HG03196 (cell line): ENCODE measurements at regions not wholly inside any gene's neighbourhood (a gene's known extent, or its start where the extent isn't known, plus 50 kb on each side); places are given as distances from the start of the nearest gene placed in this dataset.
"Not testable (repeated sequence)": the region's sequence is repeated elsewhere in the genome, so short reads cannot be mapped to it uniquely, and the experiment has no call there.

Experiments
- ATAC-seq: cut with Tn5 transposase; IDR thresholded peaks from one replicate; pipeline ENCODE4 v1.9.1; 2021; ENCODE audit not compliant: unreplicated experiment

DNA sequence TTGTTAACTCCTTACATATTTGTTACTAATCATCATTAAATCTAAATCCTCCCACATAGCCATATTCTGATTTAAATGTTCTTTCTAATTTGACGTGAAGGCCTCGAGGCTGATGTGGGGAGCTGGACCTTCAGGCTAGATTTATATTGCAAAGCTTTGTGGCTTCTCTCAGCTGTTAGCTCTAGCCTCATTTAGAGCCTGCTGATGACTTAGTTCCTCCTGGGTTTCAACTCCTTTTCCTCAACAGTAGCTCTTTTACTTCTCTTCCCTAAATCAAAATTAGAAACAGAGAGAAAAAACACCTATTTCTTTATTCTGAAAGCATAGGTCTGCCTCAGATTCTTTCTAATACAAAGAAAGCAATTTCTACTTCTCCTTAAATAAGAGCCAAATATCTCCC lies 477.5 kb upstream of the CCDC196 start:
- no peak for ATAC-seq

DNA sequence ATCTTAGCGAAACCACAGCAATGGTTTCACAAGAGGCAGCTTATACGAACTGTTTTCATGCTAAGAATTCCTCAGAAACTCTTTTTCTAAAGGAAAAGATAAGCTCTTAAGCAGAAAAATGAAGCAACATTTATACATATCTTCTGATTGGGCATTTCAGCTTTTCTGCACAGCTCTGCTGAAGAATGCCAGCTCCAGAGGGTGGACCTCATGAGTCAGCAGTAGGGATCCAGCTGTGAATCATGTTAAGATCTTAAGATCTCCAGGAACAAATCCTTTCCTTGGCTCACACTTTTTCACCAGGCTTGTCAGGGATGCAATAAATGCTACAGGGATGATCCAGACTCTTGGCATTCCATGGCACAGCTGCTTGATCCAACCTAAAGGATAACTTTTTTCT lies 477.1 kb upstream of the CCDC196 start:
- ATAC-seq, result no peak

DNA sequence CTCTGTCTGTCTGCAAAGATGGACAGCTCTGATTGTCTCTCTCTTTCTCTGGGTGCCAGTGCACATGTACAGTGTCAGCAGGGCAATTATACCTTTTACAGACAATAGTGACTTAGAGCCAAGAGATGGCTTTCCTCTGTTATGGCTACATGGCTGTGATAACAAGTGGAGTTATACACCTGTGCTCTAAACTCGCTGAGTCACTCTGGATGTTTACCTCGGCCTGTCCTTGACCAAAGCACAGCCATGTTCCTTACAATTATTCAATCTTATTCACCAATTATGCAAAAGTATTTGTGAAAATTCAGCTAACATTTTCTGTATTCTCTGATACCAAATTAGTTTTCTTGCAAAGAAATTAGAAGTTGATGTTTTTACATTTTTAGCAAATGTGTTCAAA lies 475.5 kb upstream of the CCDC196 start:
- no peak for ATAC-seq

- no peak for ATAC-seq
These were observed 474.3 kb upstream of the CCDC196 start for GRCh38 chr14:66011855-66012254.

DNA sequence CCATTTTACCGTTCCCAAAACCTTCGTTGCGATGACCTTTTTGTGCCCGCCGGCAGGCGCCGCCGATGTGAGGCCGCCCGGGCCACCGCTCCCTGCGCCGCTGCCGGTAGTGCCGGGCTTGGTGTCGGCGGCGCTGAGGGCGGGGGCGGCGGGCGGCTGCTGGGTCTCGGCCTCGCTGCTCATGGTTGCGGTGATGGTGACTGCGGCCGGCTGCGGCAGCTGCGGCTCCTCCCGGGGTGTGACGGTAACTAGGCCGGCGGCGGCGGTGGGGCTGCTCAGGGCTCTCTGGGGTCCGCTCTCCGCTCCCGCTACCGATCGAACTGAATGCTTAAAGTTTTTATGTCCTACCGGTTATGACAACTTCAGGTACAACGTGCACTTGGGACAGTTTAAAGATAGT lies 472.6 kb upstream of the CCDC196 start:
- not testable (repeated sequence) for ATAC-seq

GRCh38 chr14:66015071-66015780 lies 470.9 kb upstream of the CCDC196 start:
- ATAC-seq, result no peak

- no peak for ATAC-seq
These were observed 468.2 kb upstream of the CCDC196 start for GRCh38 chr14:66017927-66018326.

DNA sequence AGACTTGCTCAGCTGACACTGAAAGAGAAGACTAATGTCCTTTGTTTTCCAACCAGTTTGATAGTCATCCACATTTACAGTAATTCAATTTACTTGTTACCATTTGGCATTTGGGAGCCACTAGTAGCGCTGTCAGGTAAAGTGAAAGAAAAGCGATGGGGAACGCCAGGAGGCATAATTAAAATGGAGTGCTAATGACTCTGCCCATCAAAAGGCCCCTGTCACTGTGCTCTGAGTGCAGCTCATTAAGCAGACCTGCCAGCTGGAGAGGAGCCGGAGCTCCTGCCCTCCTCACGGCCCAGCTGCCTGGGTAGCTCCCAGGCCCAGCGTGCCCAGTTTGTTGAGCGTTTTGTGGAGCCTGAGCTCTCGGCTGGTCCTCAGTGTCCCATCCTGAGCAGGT lies 463.6 kb upstream of the CCDC196 start:
- ATAC-seq, result no peak

GRCh38 chr14:66025779-66026178 lies 460.4 kb upstream of the CCDC196 start:
- ATAC-seq, result no peak

DNA sequence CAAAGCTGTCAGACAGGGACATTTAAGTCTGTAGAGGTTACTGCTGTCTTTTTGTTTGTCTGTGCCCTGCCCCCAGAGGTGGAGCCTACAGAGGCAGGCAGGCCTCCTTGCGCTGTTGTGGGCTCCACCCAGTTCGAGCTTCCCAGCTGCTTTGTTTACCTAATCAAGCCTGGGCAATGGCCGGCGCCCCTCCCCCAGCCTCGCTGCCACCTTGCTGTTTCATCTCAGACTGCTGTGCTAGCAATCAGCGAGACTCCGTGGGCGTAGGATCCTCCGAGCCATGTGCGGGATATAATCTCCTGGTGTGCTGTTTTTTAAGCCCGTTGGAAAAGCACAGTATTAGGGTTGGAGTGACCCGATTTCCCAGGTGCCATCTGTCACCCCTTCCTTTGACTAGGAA lies 454.2 kb upstream of the CCDC196 start:
- ATAC-seq, result not testable (repeated sequence)

GRCh38 chr14:66032800-66033199 lies 453.4 kb upstream of the CCDC196 start:
- no peak for ATAC-seq

DNA sequence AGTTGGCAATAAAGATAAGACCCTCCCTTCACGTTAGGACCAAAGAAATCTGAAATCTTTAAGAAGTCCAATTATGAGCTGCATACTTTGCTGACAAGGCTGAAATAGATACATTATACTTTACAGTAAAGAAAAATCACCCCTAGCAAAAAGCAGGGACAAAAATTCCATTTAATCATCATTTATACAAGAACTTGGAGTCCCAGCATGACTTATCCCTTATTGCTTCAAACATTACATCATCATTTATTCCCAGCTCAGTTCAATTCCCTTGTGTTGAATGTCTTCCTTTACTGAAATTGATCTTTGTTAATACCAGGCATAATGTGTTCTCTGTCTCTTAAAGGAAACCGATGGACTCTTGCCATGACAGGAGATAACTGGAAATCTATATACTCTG lies 449.6 kb upstream of the CCDC196 start:
- ATAC-seq, result no peak

DNA sequence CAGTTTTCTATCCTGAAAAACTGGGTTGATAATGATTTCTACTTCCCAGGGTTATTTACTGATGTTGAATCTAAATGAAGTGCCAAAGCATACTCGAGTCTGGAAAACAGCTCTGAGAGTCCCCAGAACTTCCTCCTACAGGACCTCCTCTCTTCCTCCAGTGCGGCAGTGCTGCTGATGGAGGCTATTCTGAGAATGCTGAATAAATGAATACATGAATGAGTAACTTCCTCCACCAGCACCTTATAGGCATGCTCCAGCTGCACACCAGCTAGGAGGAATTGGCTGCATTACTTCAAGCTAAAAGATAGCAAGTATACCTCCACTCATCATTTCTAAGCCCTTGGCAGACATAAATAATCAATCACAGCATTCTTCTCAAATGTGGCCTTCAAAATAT lies 448.8 kb upstream of the CCDC196 start:
- ATAC-seq, result no peak

GRCh38 chr14:66038212-66038611 lies 448.0 kb upstream of the CCDC196 start:
- ATAC-seq, result no peak

GRCh38 chr14:66038618-66039017 lies 447.6 kb upstream of the CCDC196 start:
- no peak for ATAC-seq

- no peak for ATAC-seq
These were observed 446.7 kb upstream of the CCDC196 start for GRCh38 chr14:66039495-66039894.

GRCh38 chr14:66041582-66041981 lies 444.6 kb upstream of the CCDC196 start:
- ATAC-seq, result no peak

DNA sequence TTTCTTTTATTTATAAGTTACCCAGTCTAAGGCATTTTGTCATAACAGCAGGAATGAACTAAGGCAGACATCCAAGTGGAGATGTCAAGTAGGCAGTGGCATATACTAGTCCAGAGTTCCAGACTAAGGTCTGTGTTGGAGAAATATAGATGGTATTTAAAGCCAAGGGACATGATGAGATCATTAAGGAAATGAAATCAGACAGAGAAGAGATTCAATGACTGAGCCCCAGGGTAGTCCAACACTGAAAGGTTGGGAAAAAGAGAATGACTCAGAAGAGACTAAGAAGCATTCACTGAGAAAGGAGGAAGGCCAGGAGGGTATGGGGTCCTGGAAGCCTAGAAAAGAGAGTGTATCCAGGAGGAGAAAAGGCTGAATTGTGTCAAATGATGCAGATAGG lies 442.2 kb upstream of the CCDC196 start:
- no peak for ATAC-seq

DNA sequence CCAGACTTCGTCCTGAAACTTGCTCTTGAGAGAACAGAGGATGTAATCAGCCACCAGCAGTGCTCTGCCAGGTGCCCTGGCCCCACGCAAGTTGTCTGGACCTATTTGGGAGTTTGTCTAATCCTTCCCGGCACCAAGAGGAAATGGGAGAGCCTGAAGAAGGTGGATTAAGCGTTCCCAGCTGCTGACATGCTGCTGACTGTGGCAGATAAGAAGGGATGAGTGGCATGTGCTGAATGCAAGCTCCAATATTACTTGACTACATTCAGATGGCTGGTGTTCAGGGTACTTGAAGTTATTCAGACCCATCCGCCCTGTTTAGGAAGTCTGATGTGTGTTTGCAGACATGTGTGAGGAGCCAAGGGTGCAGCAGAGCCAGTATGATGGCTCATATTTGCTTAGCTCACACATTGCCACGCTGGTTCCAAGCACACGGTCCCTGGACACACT lies 440.6 kb upstream of the CCDC196 start:
- no peak for ATAC-seq

DNA sequence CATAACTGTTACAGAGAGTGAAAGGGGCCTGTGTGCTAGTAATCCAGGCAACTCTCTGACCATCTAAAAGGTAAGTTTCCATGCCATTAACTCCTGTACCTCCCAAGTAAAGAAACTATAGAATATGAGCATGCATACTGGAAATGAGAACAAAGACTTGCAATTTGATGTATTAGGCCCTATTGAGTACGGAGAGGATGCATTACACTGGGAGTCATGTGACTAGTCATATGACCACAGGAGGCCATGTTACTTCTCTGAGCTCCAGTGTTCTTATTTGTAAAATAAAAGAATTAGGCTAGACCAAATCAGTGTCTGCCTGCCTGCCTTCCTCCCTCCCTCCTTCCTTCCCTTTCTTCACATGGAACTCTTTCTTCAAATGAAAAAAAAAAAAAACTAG lies 440.1 kb upstream of the CCDC196 start:
- no peak for ATAC-seq

DNA sequence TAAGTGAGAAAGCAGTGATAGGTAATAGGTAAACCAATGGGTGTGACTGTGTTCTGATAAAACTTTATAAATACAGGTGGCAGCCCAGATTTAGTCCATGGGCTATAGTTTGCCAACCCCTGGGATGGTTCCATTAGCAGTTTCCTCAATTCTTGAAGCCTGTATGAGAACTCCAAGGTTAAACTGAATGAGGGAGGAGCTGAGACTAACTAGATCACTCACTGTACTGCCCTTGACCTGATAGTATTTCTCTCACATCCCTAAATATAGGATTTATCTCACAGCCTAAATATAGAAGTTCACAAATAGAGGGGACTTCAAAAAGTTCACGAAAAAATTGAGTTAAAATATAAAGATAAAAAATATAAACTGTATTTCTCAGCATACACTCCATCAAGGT lies 439.6 kb upstream of the CCDC196 start:
- no peak for ATAC-seq

DNA sequence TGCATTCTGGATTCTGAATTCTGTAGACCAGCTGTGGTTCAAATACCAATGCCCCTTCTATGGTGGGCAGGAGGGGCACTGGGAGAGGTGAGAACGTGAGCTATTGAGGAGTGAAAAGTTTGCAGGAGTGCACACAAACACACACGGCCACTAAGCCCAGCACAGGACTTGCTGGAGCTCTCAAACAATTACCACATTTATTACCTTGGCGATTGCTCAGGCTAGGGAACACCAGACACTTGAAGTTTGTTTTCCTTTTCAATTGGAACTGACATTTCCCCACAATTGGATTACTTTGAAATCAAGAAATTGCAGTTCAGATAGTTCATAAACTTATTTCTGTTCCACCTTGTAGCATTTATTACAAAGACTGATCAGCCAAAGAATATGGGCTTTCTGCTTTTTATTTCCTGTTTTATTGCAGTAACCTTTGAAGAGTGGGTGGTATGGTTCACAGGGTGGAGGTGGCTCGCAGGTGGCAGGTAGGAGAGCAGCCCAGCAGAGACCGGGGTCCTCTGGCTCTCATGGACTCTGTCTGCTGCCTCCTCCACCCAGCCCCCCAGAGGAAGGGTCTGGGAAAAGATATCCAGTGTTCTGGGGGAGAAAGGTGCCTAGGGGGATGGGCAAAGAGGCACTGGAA lies 429.8 kb upstream of the CCDC196 start:
- no peak for ATAC-seq
